Erythroblast (primary cell): ENCODE measurements at regions not wholly inside any gene's neighbourhood (a gene's known extent, or its start where the extent isn't known, plus 50 kb on each side); places are given as distances from the start of the nearest gene placed in this dataset.

ENCODE experiments used
- GATA1 ChIP-seq: IDR thresholded peaks from 2 replicates; pipeline ENCODE4 v1.6.1; 2011; ENCODE audit warnings: low read depth, mild to moderate bottlenecking, control low read depth, low read length, moderate library complexity
- POLR2A ChIP-seq: IDR thresholded peaks from 2 replicates; pipeline ENCODE4 v1.6.1; 2011; ENCODE audit warnings: mild to moderate bottlenecking, low read length

- TF ChIP-seq POLR2A (no peak), GATA1 (no peak)
Observed at GRCh38 chr16:16865374-16865773, 486.4 kb downstream of the NPIPA7 start.
